ENCODE measurements at regions not wholly inside any gene's neighbourhood (a gene's known extent, or its start where the extent isn't known, plus 50 kb on each side); places are given as distances from the start of the nearest gene placed in this dataset.

GRCh38 chr4:41360214-41360920, 103.6 kb downstream of the UCHL1 start:
- H3K4me3 ChIP-seq (ENCODE audit: low read length): peak overlapping the region; percentile 78
- H3K27me3 ChIP-seq (ENCODE audit: control insufficient read depth, insufficient read depth, low read length): peaks cover 19% of the 10 kb centered on the region
- no peaks in the 10 kb centered on the region for H3K9me3 ChIP-seq (replicated peaks; ENCODE audit: low read length)
- peaks cover 42% of the 10 kb centered on the region for H3K4me1 ChIP-seq (ENCODE audit: control insufficient read depth, insufficient read depth, low read length)
- peak overlapping the region; percentile 72 for H3K9ac ChIP-seq (ENCODE audit: low read depth, low read length)
- H3K4me2 ChIP-seq (ENCODE audit: low read length): peak overlapping the region; percentile 96
- H3K36me3 ChIP-seq (ENCODE audit: insufficient read depth, low read length): no peaks in the 10 kb centered on the region

- H3K36me3 ChIP-seq (ENCODE audit: insufficient read depth, low read length): no peaks in the 10 kb centered on the region
- peak overlapping the region; percentile 72 for H3K9ac ChIP-seq (ENCODE audit: low read depth, low read length)
- peak overlapping the region; percentile 78 for H3K4me3 ChIP-seq (ENCODE audit: low read length)
These were observed 104.4 kb downstream of the UCHL1 start for GRCh38 chr4:41360921-41361793.

GRCh38 chr4:41361794-41362526, 105.2 kb downstream of the UCHL1 start:
- peaks cover 23% of the 10 kb centered on the region for H3K27me3 ChIP-seq (ENCODE audit: control insufficient read depth, insufficient read depth, low read length)
- no peaks in the 10 kb centered on the region for H3K36me3 ChIP-seq (ENCODE audit: insufficient read depth, low read length)
- H3K4me1 ChIP-seq (ENCODE audit: control insufficient read depth, insufficient read depth, low read length): peaks cover 42% of the 10 kb centered on the region
- H3K4me3 ChIP-seq (ENCODE audit: low read length): peak overlapping the region; percentile 78
- peak overlapping the region; percentile 72 for H3K9ac ChIP-seq (ENCODE audit: low read depth, low read length)
- H3K4me2 ChIP-seq (ENCODE audit: low read length): peak overlapping the region; percentile 96
- no peaks in the 10 kb centered on the region for H3K9me3 ChIP-seq (replicated peaks; ENCODE audit: low read length)

More at GRCh38 chr4:41360921-41361793, 104.4 kb downstream of the UCHL1 start:
- Histone ChIP-seq H3K27me3 (ENCODE audit: control insufficient read depth, insufficient read depth, low read length) (peaks cover 23% of the 10 kb centered on the region), H3K4me2 (ENCODE audit: low read length) (peak overlapping the region; percentile 96), H3K4me1 (ENCODE audit: control insufficient read depth, insufficient read depth, low read length) (peaks cover 42% of the 10 kb centered on the region), H3K9me3 (replicated peaks; ENCODE audit: low read length) (no peaks in the 10 kb centered on the region)

DNA sequence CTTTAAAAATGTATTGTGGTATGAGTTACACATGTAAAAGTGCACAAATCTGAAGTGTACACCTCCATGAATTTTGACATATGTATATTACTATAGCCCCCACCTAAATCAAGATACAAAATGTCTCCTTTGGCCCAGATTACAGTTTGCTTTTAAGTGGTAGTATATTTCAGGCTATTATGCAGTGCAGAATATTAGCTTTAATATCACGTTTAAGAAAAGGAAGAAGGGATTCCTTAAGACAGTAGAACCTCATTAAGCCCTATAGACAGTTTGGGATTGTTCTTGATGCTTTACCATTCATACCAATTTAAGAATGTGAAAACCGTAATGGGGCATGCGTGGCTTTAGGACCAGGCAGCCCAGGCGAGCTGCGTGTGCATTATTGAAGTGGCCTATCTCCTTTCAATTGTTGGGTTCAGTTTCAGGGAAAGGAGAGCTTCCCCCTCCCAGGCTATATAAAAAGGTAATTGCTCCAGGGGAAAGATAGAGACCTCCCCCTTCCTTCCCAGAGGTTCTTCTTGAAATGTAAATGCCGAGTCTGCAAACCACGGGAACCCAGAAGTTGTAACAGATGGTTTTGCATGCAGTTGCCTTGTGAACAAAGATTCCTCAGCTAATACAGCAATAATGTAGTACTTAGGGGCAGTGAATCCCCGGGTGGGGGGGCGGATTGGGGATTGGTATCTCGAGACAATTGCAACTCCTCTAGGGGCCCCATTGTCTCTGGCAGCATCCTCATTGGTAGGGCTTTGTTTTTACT, 106.1 kb downstream of the UCHL1 start:
- H3K4me1 ChIP-seq (ENCODE audit: control insufficient read depth, insufficient read depth, low read length): peaks cover 42% of the 10 kb centered on the region
- H3K4me2 ChIP-seq (ENCODE audit: low read length): peak overlapping the region; percentile 96
- peaks cover 23% of the 10 kb centered on the region for H3K27me3 ChIP-seq (ENCODE audit: control insufficient read depth, insufficient read depth, low read length)
- no peaks in the 10 kb centered on the region for H3K36me3 ChIP-seq (ENCODE audit: insufficient read depth, low read length)
- H3K4me3 ChIP-seq (ENCODE audit: low read length): peak overlapping the region; percentile 47
- H3K9me3 ChIP-seq (replicated peaks; ENCODE audit: low read length): no peaks in the 10 kb centered on the region
- no peak overlapping the region for H3K9ac ChIP-seq (ENCODE audit: low read depth, low read length)

- peak overlapping the region; percentile 5 for H3K9ac ChIP-seq (ENCODE audit: low read depth, low read length)
- peaks cover 36% of the 10 kb centered on the region for H3K4me1 ChIP-seq (ENCODE audit: control insufficient read depth, insufficient read depth, low read length)
- H3K36me3 ChIP-seq (ENCODE audit: insufficient read depth, low read length): no peaks in the 10 kb centered on the region
- peaks cover 23% of the 10 kb centered on the region for H3K27me3 ChIP-seq (ENCODE audit: control insufficient read depth, insufficient read depth, low read length)
- H3K9me3 ChIP-seq (replicated peaks; ENCODE audit: low read length): no peaks in the 10 kb centered on the region
- H3K4me3 ChIP-seq (ENCODE audit: low read length): peak overlapping the region; percentile 47
- peak overlapping the region; percentile 96 for H3K4me2 ChIP-seq (ENCODE audit: low read length)
These were observed 106.8 kb downstream of the UCHL1 start for GRCh38 chr4:41363384-41363981.

DNA sequence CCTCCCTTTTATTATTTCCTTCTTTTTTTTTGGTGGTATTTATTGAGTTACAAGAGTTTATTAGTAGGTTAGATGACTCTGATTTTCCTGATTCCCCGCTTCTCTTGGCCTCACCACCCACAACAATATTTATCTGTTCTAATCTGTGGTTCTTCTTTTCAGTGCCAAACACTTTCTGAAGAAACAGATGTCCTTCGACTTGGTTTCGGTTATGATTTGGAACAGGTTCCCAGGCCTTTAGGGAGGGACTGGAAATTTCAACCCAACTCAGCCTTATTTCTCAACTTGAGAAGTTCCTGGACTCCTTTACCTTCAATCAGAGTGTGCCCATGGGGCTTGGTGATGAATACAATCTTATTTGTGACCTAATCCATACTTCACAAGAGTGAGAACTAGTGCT, 108.1 kb downstream of the UCHL1 start:
- Histone ChIP-seq H3K9me3 (replicated peaks; ENCODE audit: low read length) (no peaks in the 10 kb centered on the region), H3K4me1 (ENCODE audit: control insufficient read depth, insufficient read depth, low read length) (peaks cover 24% of the 10 kb centered on the region), H3K4me3 (ENCODE audit: low read length) (no peak overlapping the region), H3K36me3 (ENCODE audit: insufficient read depth, low read length) (no peaks in the 10 kb centered on the region), H3K27me3 (ENCODE audit: control insufficient read depth, insufficient read depth, low read length) (peaks cover 23% of the 10 kb centered on the region), H3K4me2 (ENCODE audit: low read length) (no peak overlapping the region), H3K9ac (ENCODE audit: low read depth, low read length) (no peak overlapping the region)

- no peaks in the 10 kb centered on the region for H3K9me3 ChIP-seq (replicated peaks; ENCODE audit: low read length)
- H3K9ac ChIP-seq (ENCODE audit: low read depth, low read length): no peak overlapping the region
- peaks cover 24% of the 10 kb centered on the region for H3K4me1 ChIP-seq (ENCODE audit: control insufficient read depth, insufficient read depth, low read length)
- H3K27me3 ChIP-seq (ENCODE audit: control insufficient read depth, insufficient read depth, low read length): peaks cover 23% of the 10 kb centered on the region
- no peak overlapping the region for H3K4me2 ChIP-seq (ENCODE audit: low read length)
- H3K36me3 ChIP-seq (ENCODE audit: insufficient read depth, low read length): no peaks in the 10 kb centered on the region
- no peak overlapping the region for H3K4me3 ChIP-seq (ENCODE audit: low read length)
These were observed 109.0 kb downstream of the UCHL1 start for GRCh38 chr4:41365681-41366080.

DNA sequence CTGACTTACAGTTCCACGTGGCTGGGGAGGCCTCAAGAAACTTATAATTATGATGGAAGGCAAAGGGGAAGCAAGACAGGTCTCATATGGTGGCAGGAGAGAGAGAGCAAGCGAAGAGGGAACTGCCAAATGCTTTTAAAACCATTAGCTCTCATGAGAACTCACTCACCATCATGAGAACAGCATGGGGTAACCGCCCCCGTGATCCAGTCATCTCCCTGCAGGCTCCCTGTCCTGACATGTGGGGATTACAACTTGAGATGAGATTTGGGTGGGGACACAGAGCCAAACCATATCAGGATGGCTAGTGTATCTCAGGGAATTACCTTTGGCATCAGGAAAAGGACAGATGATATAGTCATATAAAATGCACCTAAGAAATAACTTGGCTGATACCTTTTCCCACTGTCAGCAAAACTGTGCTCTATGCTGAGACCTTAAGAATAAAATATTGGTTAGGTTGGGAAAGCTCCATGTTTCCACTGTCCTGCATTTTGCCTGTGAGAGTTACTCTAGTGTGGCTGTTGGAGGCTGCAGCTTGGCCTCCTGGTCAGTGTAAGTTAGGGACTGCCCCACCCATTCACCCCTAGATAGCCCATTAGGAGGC, 110.3 kb downstream of the UCHL1 start:
- H3K4me1 ChIP-seq (ENCODE audit: control insufficient read depth, insufficient read depth, low read length): peaks cover 18% of the 10 kb centered on the region
- H3K36me3 ChIP-seq (ENCODE audit: insufficient read depth, low read length): no peaks in the 10 kb centered on the region
- H3K27me3 ChIP-seq (ENCODE audit: control insufficient read depth, insufficient read depth, low read length): peaks cover 13% of the 10 kb centered on the region
- no peaks in the 10 kb centered on the region for H3K9me3 ChIP-seq (replicated peaks; ENCODE audit: low read length)
- H3K9ac ChIP-seq (ENCODE audit: low read depth, low read length): no peak overlapping the region
- H3K4me3 ChIP-seq (ENCODE audit: low read length): no peak overlapping the region
- H3K4me2 ChIP-seq (ENCODE audit: low read length): no peak overlapping the region

DNA sequence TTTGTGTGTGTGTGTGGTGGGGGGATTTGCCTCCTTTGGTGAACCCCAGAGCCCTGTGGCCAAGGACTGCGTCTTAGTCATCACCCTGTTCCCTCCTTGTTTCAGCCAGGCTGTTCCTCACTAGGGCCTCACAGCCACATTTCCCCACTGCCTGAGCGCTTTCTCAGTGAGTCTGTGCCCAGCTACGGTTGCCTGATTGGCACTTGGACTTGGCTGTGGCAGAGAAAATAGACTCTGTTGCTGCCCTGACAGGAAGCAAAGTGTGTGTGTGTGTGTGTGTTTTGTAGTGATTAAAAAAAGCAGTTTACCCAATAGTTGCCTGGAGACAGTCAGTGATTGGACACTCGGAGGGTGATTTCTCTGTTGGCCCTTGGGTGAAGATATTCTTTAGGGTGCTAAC, 113.0 kb downstream of the UCHL1 start:
- H3K4me3 ChIP-seq (ENCODE audit: low read length): no peak overlapping the region

GRCh38 chr4:41373221-41373620, 116.5 kb downstream of the UCHL1 start:
- Histone ChIP-seq H3K9me3 (replicated peaks; ENCODE audit: low read length) (no peaks in the 10 kb centered on the region), H3K27me3 (ENCODE audit: control insufficient read depth, insufficient read depth, low read length) (no peaks in the 10 kb centered on the region), H3K4me2 (ENCODE audit: low read length) (no peak overlapping the region), H3K4me3 (ENCODE audit: low read length) (no peak overlapping the region), H3K36me3 (ENCODE audit: insufficient read depth, low read length) (no peaks in the 10 kb centered on the region), H3K9ac (ENCODE audit: low read depth, low read length) (no peak overlapping the region), H3K4me1 (ENCODE audit: control insufficient read depth, insufficient read depth, low read length) (no peaks in the 10 kb centered on the region)

More for the DNA sequence above, 113.0 kb downstream of the UCHL1 start:
- Histone ChIP-seq H3K4me1 (ENCODE audit: control insufficient read depth, insufficient read depth, low read length) (no peaks in the 10 kb centered on the region), H3K9me3 (replicated peaks; ENCODE audit: low read length) (no peaks in the 10 kb centered on the region), H3K4me2 (ENCODE audit: low read length) (no peak overlapping the region), H3K36me3 (ENCODE audit: insufficient read depth, low read length) (no peaks in the 10 kb centered on the region), H3K9ac (ENCODE audit: low read depth, low read length) (no peak overlapping the region), H3K27me3 (ENCODE audit: control insufficient read depth, insufficient read depth, low read length) (peaks cover 4% of the 10 kb centered on the region)
